ENCODE measurements at regions not wholly inside any gene's neighbourhood (a gene's known extent, or its start where the extent isn't known, plus 50 kb on each side); places are given as distances from the start of the nearest gene placed in this dataset.
"Not testable (repeated sequence)": the region's sequence is repeated elsewhere in the genome, so short reads cannot be mapped to it uniquely, and the experiment has no call there.

DNA sequence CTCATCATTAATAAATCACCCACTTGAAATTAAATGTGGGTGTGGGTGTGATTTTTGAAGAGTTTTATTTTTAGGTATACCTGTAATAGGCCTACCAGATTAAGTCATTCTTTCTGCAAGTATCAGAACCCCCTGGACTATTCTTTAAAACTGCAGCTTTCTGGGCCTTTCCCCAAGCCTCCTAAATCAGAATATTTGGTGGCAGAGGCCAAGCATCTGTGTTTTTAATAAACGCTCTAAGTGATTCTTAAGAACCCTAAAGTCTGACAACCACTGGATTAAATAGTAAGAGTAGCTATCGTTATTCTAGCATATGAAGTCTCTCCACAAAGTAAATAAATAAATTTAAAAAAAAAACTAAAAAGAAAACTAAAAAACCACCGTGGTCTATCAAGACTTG, 703.0 kb upstream of the NRP1 start:
- H3K27ac ChIP-seq, result no peak overlapping the region
- TF ChIP-seq, protein P1, sequence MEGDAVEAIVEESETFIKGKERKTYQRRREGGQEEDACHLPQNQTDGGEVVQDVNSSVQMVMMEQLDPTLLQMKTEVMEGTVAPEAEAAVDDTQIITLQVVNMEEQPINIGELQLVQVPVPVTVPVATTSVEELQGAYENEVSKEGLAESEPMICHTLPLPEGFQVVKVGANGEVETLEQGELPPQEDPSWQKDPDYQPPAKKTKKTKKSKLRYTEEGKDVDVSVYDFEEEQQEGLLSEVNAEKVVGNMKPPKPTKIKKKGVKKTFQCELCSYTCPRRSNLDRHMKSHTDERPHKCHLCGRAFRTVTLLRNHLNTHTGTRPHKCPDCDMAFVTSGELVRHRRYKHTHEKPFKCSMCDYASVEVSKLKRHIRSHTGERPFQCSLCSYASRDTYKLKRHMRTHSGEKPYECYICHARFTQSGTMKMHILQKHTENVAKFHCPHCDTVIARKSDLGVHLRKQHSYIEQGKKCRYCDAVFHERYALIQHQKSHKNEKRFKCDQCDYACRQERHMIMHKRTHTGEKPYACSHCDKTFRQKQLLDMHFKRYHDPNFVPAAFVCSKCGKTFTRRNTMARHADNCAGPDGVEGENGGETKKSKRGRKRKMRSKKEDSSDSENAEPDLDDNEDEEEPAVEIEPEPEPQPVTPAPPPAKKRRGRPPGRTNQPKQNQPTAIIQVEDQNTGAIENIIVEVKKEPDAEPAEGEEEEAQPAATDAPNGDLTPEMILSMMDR (IDR thresholded peaks at IDR 0.05), result no peak
- no peak for TF ChIP-seq ZFX (IDR thresholded peaks at IDR 0.05; ENCODE audit: borderline replicate concordance)

DNA sequence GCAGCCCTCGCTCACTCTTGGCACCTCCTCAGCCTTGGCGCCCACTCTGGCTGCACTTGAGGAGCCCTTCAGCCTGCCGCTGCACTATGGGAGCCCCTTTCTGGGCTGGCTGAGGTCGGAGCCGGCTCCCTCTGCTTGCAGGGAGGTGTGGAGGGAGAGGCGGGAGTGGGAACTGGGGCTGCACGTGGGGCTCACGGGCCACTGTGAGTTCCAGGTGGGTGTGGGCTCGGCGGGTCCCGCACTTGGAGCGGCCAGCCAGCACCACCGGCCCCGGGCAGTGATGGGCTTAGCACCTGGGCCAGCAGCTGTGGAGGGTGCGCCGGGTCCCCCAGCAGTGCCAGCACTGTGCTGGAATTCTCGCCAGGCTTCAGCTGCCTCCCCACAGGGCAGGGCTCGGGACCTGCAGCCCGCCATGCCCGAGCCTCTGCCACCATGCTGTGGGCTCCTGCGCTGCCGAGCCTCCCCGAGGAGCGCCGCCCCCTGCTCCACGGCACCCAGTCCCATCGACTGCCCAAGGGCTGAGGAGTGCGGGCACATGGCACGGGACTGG, 700.8 kb upstream of the NRP1 start:
- H3K27ac ChIP-seq, result not testable (repeated sequence)

DNA sequence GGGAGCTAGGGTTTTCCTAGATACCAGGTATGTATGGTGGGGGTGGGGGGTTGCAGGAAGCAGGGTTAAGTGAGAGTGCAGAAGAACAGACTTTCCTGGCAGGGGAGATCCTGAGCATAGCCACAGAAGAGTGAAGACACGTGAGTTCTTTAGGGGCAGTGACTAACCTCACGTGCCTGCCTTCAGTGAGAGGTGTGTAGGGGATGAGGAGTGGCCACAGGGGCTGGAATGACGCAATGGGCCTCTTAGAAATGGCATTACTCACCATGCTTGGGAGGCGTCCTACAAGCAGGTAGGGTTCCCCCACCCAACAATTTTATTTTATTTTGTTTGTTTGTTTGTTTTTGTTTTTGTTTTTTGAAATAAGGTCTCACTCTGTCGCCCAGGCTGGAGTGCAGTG, 698.6 kb upstream of the NRP1 start:
- TF ChIP-seq, protein P1 (IDR thresholded peaks at IDR 0.05), result no peak
- no peak for TF ChIP-seq ZFX (IDR thresholded peaks at IDR 0.05; ENCODE audit: borderline replicate concordance)
- H3K27ac ChIP-seq, result no peak overlapping the region

DNA sequence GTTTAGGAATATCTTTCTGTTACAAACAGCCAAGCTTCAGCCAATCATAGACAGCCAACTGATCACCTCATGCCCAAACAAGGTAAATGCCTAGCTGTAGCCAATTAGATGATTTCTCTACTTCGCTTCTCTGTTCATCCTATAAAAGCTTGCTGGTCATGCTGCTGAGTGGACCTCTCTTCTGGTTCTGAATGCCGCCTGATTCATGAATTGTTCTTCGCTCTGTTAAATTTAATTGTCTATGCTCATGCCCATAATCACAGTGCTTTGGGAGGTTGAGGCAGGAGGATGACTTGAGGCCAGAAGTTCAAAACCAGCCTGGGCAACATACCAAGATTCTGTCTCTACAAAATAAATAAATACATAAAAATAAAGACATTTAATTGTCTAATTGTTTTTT, 698.1 kb upstream of the NRP1 start:
- no peak overlapping the region for H3K27ac ChIP-seq
- TF ChIP-seq, protein P1 (IDR thresholded peaks at IDR 0.05), result no peak
- TF ChIP-seq ZFX (IDR thresholded peaks at IDR 0.05; ENCODE audit: borderline replicate concordance), result no peak

GRCh38 chr10:34031400-34031799, 696.9 kb upstream of the NRP1 start:
- TF ChIP-seq, protein P1 (IDR thresholded peaks at IDR 0.05), result no peak
- TF ChIP-seq ZFX (IDR thresholded peaks at IDR 0.05; ENCODE audit: borderline replicate concordance), result no peak
- H3K27ac ChIP-seq, result no peak overlapping the region

DNA sequence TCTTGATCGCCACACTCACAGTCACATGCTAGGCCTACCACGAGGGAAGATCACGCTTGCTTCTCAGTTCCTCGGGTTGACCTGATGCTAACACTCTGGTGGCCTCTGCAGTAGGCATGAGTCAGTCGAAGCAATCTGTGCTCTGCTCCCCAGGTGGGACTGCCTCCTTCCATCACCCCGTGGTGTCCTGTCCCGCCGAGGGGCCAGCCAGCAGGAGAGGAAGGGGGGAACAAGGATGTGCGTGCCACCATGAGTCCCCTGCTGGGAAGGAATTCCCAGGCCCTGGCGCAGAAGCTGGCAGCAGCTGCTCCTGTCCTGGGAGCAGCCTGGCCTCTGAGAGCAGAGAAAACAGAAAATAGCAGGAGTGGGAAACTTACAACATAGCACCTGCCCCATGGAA, 695.0 kb upstream of the NRP1 start:
- TF ChIP-seq, protein P1 (IDR thresholded peaks at IDR 0.05), result no peak
- TF ChIP-seq ZFX (IDR thresholded peaks at IDR 0.05; ENCODE audit: borderline replicate concordance), result no peak
- no peak overlapping the region for H3K27ac ChIP-seq

DNA sequence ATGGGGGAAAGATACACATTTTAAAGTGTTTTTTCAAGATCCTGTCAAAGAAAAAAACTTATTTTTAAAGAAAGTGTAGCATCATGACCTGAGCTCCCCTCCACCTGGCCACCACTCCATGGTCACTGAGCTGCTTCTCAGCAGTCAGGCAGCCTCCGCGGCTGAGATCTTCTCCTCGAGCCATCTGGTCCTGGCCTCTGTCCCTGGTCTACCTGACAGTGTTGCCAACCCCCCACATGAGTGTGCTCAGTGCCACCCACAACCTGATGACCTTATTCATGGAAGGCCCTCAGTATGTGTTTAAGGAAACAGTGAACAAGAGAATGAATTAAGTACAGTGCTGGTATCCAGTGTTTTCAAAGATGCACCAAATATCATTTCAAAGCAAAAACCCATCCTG, 694.5 kb upstream of the NRP1 start:
- no peak overlapping the region for H3K27ac ChIP-seq
- TF ChIP-seq, protein P1 (IDR thresholded peaks at IDR 0.05), result no peak

DNA sequence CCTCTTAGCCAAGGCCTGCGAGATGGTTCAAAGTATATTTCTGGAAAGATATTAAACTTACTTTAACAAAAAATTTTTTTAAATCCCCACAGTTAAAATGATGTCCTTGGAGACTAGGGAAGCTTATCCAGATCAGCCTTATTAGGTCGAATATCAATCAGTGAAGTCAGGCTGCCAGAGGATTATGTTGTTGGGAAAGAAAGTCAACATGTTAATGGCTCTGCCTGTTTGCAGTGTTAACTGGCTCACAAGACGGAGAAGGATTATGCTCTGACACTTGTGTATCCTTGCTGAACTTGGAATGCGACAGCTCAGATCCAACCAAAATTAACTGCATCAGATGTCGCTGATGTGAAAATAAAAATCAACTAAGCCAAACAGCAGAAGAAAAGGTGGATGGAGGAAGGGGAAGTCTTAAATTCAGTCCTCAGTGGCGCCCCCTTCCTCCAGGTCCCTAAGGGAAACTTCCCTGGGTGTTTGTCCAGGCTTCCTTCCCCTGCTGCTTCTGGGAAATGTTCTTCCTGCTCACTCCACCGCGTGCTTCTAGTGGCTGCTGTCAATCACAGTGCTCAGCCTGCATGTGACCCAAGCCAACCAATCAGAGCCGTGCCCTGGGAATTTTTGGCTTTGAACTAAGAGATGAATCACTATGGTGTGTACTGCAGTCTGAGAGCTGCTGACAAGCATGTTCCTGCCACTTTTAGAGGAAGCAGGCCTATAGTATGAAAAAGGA, 690.4 kb upstream of the NRP1 start:
- no peak for TF ChIP-seq ZFX (IDR thresholded peaks at IDR 0.05; ENCODE audit: borderline replicate concordance)
- TF ChIP-seq, protein P1 (IDR thresholded peaks at IDR 0.05), result no peak

More for the DNA sequence above, 690.4 kb upstream of the NRP1 start:
- no peak overlapping the region for H3K27ac ChIP-seq
